ENCODE measurements at regions not wholly inside any gene's neighbourhood (a gene's known extent, or its start where the extent isn't known, plus 50 kb on each side); places are given as distances from the start of the nearest gene placed in this dataset.

DNA sequence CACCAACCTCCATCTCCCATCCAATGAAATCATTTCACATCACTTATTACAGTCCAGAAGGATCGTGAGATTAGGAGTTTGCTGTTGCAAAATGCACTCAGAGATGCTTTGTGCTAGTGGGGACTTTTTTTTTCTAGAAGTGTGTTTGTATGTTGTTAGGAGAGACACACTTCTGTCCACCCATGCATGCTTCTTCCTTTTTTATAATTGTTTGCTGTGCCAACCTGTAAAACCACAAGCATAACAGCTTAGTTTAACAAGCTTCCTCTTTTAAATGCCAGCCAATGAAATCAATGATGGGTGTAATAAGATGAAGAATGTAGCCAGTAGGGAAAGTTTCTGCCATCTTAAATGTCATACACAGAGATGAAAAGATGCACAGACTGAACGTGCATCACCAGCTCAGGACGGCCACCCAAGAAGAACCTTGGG is 305.6 kb upstream of the STT3B start:
- TF ChIP-seq, protein P1, sequence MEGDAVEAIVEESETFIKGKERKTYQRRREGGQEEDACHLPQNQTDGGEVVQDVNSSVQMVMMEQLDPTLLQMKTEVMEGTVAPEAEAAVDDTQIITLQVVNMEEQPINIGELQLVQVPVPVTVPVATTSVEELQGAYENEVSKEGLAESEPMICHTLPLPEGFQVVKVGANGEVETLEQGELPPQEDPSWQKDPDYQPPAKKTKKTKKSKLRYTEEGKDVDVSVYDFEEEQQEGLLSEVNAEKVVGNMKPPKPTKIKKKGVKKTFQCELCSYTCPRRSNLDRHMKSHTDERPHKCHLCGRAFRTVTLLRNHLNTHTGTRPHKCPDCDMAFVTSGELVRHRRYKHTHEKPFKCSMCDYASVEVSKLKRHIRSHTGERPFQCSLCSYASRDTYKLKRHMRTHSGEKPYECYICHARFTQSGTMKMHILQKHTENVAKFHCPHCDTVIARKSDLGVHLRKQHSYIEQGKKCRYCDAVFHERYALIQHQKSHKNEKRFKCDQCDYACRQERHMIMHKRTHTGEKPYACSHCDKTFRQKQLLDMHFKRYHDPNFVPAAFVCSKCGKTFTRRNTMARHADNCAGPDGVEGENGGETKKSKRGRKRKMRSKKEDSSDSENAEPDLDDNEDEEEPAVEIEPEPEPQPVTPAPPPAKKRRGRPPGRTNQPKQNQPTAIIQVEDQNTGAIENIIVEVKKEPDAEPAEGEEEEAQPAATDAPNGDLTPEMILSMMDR (conservative IDR thresholded peaks at IDR 0.05), result no peak
- no peak for TF ChIP-seq EZH2 (IDR thresholded peaks at IDR 0.05; ENCODE audit: low read depth)
